HepG2 (cell line): ENCODE measurements at regions not wholly inside any gene's neighbourhood (a gene's known extent, or its start where the extent isn't known, plus 50 kb on each side); places are given as distances from the start of the nearest gene placed in this dataset.

Source experiments
- ATAC-seq: fragments of 200-7000 bp; cut with Tn5 transposase; 3 replicates; pipeline ENCODE4 v1.9.1; 2020; ENCODE audit warnings: mild to moderate bottlenecking, moderate library complexity
- BruUV-seq: library from RNA; stranded (reverse); fragments of 400-500 nt; replicated peaks from 2 replicates; lab custom pipeline; 2021; lab: Mats Ljungman, UMichigan
- CTCF ChIA-PET: fragments of 300-600 bp; formaldehyde crosslinking; extraction: SDS; loops from one replicate; lab custom pipeline; 2021; ENCODE audit warnings: low total read pairs, inconsistent platforms, low intra/inter-chr PET ratio; lab: Yijun Ruan, JAX
- POLR2A ChIA-PET: fragments of 350-600 bp; sonication (Branson Sonifier 250); formaldehyde crosslinking; loops from one replicate; lab custom pipeline; 2020; ENCODE audit warnings: antibody characterized with exemption, inconsistent platforms; lab: Yijun Ruan, JAX
- DNase-seq: peaks from one replicate; pipeline ENCODE4 v3.0.0-alpha.2; 2015; ENCODE audit warnings: low spot score
- FAIRE-seq: peaks from 3 replicates; lab custom pipeline; 2011; peaks lifted over from hg19 to GRCh38; lab: Jason Lieb, UNC
- H2AFZ ChIP-seq: one replicate; pipeline ENCODE4 v1.6.1; 2011; ENCODE audit warnings: low read length, inconsistent platforms
- H3K27ac ChIP-seq: fragments of 300-600 bp; 3 replicates; pipeline ENCODE4 v1.8.0; 2011; ENCODE audit warnings: mixed run types, mild to moderate bottlenecking, mixed read lengths, low read length, inconsistent platforms; ENCODE audit not compliant: insufficient read depth; ENCODE audit errors: extremely low read length
- H3K27me3 ChIP-seq, 2 experiments: fragments of 200-600 bp in 1 of 2; 2 replicates in 1 of 2; 3 replicates in 1 of 2; pipeline versions ENCODE4 v1.6.0 to v1.8.0; 2011; ENCODE audit warnings: low read length in 2 of 2, mild to moderate bottlenecking in 2 of 2, moderate library complexity in 2 of 2, inconsistent platforms in 1 of 2; ENCODE audit not compliant: insufficient read depth in 2 of 2, control insufficient read depth in 1 of 2
- H3K36me3 ChIP-seq, 2 experiments: fragments of 200-600 bp in 1 of 2; replicated peaks in 1 of 2; 2 replicates in 1 of 2; 3 replicates in 1 of 2; pipeline versions ENCODE4 v1.5.1 to v1.8.0; 2011; ENCODE audit warnings: low read length in 2 of 2, inconsistent platforms in 1 of 2; ENCODE audit not compliant: insufficient read depth in 2 of 2, control insufficient read depth in 1 of 2
- H3K4me1 ChIP-seq: 2 replicates; pipeline ENCODE4 v1.5.1; 2012; ENCODE audit warnings: low read length, inconsistent platforms; ENCODE audit not compliant: insufficient read depth
- H3K4me2 ChIP-seq: 2 replicates; pipeline ENCODE4 v1.6.0; 2011; ENCODE audit warnings: low read depth, low read length, inconsistent platforms
- H3K4me3 ChIP-seq, 3 experiments: fragments of 200-600 bp in 1 of 3; sonication (generic), shearing (Covaris generic) in 1 of 3; replicated peaks in 1 of 3; 2 replicates each; pipeline ENCODE4 v1.5.1; 2011 to 2016; ENCODE audit warnings: low read length in 3 of 3, inconsistent platforms in 2 of 3, low read depth in 2 of 3, mild to moderate bottlenecking in 2 of 3, control low read depth in 1 of 3, mixed read lengths in 1 of 3; ENCODE audit not compliant: insufficient read depth in 1 of 3
- H3K79me2 ChIP-seq: one replicate; pipeline ENCODE4 v1.6.1; 2011; ENCODE audit warnings: low read length, inconsistent platforms; ENCODE audit not compliant: insufficient read depth
- H3K9ac ChIP-seq: 2 replicates; pipeline ENCODE4 v1.6.0; 2011; ENCODE audit warnings: mild to moderate bottlenecking, low read depth, low read length, inconsistent platforms; ENCODE audit not compliant: insufficient read depth
- H3K9me3 ChIP-seq: 2 replicates; pipeline ENCODE4 v1.5.1; 2012; ENCODE audit warnings: mild to moderate bottlenecking, low read length
- H4K20me1 ChIP-seq: 2 replicates; pipeline ENCODE4 v1.6.0; 2011; ENCODE audit warnings: inconsistent platforms, mild to moderate bottlenecking, low read length, moderate library complexity; ENCODE audit not compliant: insufficient read depth
- AKAP8 ChIP-seq: sonication (generic); formaldehyde crosslinking; IDR thresholded peaks from 2 replicates; pipeline ENCODE4 v1.5.1; 2020; ENCODE audit warnings: mild to moderate bottlenecking, missing genetic modification reagents
- ATF7 ChIP-seq, 2 experiments: fragments of 450-650 bp in 1 of 2; sonication (generic) in 1 of 2; formaldehyde crosslinking in 1 of 2; IDR thresholded peaks; 2 replicates each; pipeline versions ENCODE4 v1.4.0 to v1.6.1; 2016 to 2020; ENCODE audit warnings: antibody characterized with exemption in 1 of 2, mild to moderate bottlenecking in 1 of 2, missing genetic modification reagents in 1 of 2
- BCL6 ChIP-seq: IDR thresholded peaks from 2 replicates; pipeline ENCODE4 v1.6.1; 2016; ENCODE audit warnings: missing genetic modification reagents, missing compliant biosample characterization
- E2F1 ChIP-seq: sonication (generic); formaldehyde crosslinking; IDR thresholded peaks from 2 replicates; pipeline ENCODE4 v1.5.0; 2020; ENCODE audit warnings: missing genetic modification reagents
- FOXA1 ChIP-seq, 2 experiments: fragments of 450-650 bp in 1 of 2; sonication (generic) in 1 of 2; formaldehyde crosslinking in 1 of 2; IDR thresholded peaks; 2 replicates each; pipeline versions ENCODE4 v1.4.0 to v1.6.1; 2016 to 2020; ENCODE audit warnings: missing genetic modification reagents in 1 of 2
- HNF1B ChIP-seq: sonication (generic); formaldehyde crosslinking; IDR thresholded peaks from 2 replicates; pipeline ENCODE4 v1.5.1; 2020; ENCODE audit warnings: mild to moderate bottlenecking, moderate library complexity, missing genetic modification reagents
- HOXA7 ChIP-seq: sonication (generic); formaldehyde crosslinking; IDR thresholded peaks from 2 replicates; pipeline ENCODE4 v1.8.1; 2022; ENCODE audit warnings: mild to moderate bottlenecking, missing genetic modification reagents, moderate library complexity
- NR2F1 ChIP-seq, 2 experiments: fragments of 450-650 bp in 1 of 2; formaldehyde crosslinking in 1 of 2; IDR thresholded peaks; 2 replicates each; pipeline versions ENCODE4 v1.5.0 to v1.6.1; 2016 to 2020; ENCODE audit warnings: mild to moderate bottlenecking in 1 of 2, missing compliant biosample characterization in 1 of 2, missing genetic modification reagents in 1 of 2, moderate library complexity in 1 of 2
- PATZ1 ChIP-seq: sonication (generic); formaldehyde crosslinking; IDR thresholded peaks from 2 replicates; pipeline ENCODE4 v1.4.0; 2020; ENCODE audit warnings: missing genetic modification reagents
- PCBP2 ChIP-seq: fragments of 200-400 bp; formaldehyde crosslinking; optimal IDR thresholded peaks from 2 replicates; pipeline ENCODE3; 2018; ENCODE audit warnings: low read length, low read depth; ENCODE audit not compliant: poor library complexity, severe bottlenecking
- RCOR2 ChIP-seq: IDR thresholded peaks from 2 replicates; pipeline ENCODE4 v1.6.1; 2016; ENCODE audit warnings: missing biosample characterization, missing genetic modification reagents
- REPIN1 ChIP-seq: sonication (generic); formaldehyde crosslinking; IDR thresholded peaks from 2 replicates; pipeline ENCODE4 v1.8.0; 2022; ENCODE audit warnings: missing genetic modification reagents, low read depth, mild to moderate bottlenecking, borderline replicate concordance
- TEAD3 ChIP-seq: optimal IDR thresholded peaks from 2 replicates; pipeline ENCODE3; 2016; ENCODE audit warnings: borderline replicate concordance
- TRIM24 ChIP-seq: sonication (generic); formaldehyde crosslinking; IDR thresholded peaks from 2 replicates; pipeline ENCODE4 v1.8.0; 2022; ENCODE audit warnings: mild to moderate bottlenecking, missing genetic modification reagents
- ZNF263 ChIP-seq: sonication (generic); formaldehyde crosslinking; IDR thresholded peaks from 2 replicates; pipeline ENCODE4 v1.4.0; 2020; ENCODE audit warnings: missing genetic modification reagents
- ZNF30 ChIP-seq: sonication (generic); formaldehyde crosslinking; IDR thresholded peaks from 2 replicates; pipeline ENCODE4 v1.5.0; 2020; ENCODE audit warnings: mild to moderate bottlenecking, missing genetic modification reagents
- ZNF350 ChIP-seq: sonication (generic); formaldehyde crosslinking; IDR thresholded peaks from 2 replicates; pipeline ENCODE4 v1.4.0; 2020; ENCODE audit warnings: mild to moderate bottlenecking, low read depth, missing genetic modification reagents, borderline replicate concordance
- ZNF501 ChIP-seq: sonication (generic); formaldehyde crosslinking; IDR thresholded peaks from 2 replicates; pipeline ENCODE4 v1.5.1; 2020; ENCODE audit warnings: mild to moderate bottlenecking, moderate library complexity, missing genetic modification reagents
- ZNF776 ChIP-seq: sonication (generic); formaldehyde crosslinking; IDR thresholded peaks from 2 replicates; pipeline ENCODE4 v1.4.0; 2020; ENCODE audit warnings: mild to moderate bottlenecking, missing genetic modification reagents
- WGBS: methylation state at CpG from one replicate; pipeline ENCODE4 v1.1.6; 2017; ENCODE audit warnings: low lambda C conversion rate; 5-methylcytosine and 5-hydroxymethylcytosine counted together
- in situ Hi-C: cut with HindIII; loops from 2 replicates; pipeline ENCODE4 v1.10.0; 2017; ENCODE audit warnings: low pct_unique_long_range_greater_than_20kb; ENCODE audit not compliant: extremely low pct_ligation_motif_present
- intact Hi-C: fragments of 100-400 bp; cut with micrococcal nuclease; formaldehyde crosslinking; loops from one replicate; pipeline ENCODE4 v1.10.0; 2022; ENCODE audit not compliant: unreplicated experiment

- no peak for TF ChIP-seq PATZ1 (CRISPR knock-in tag)
- no peak for TF ChIP-seq BCL6 (CRISPR knock-in tag)
- TF ChIP-seq, all 625 proteins: peak for 0
Observed at GRCh38 chr5:4243479-4244264, 648.0 kb downstream of the IRX1 start (continued).

- no peak overlapping the region for H3K9ac ChIP-seq
- no peak overlapping the region for H3K4me2 ChIP-seq
- in situ Hi-C loops (no loop called here), intact Hi-C loops (no loop called here)
- peaks cover 38% of the 10 kb centered on the region for H3K9me3 ChIP-seq
- no peaks in the 10 kb centered on the region for H3K79me2 ChIP-seq
- FAIRE-seq (no peak), DNase-seq (no peak), ATAC-seq (no peak)
- no TSS peak for BruUV-seq
- H3K4me3 ChIP-seq: no peak overlapping the region
- 45% methylated on average over 9 of the region's 9 CpGs for WGBS
- no peaks in the 10 kb centered on the region for H3K27me3 ChIP-seq
- no peak overlapping the region for H3K27ac ChIP-seq
- no peaks in the 10 kb centered on the region for H3K36me3 ChIP-seq
- ChIA-PET POLR2A (no interaction called here), CTCF (no interaction called here)
- H3K4me1 ChIP-seq: no peaks in the 10 kb centered on the region
- no peaks in the 10 kb centered on the region for H4K20me1 ChIP-seq
- H2AFZ ChIP-seq: no peak overlapping the region
- no peak for TF ChIP-seq AKAP8
- TF ChIP-seq TRIM24: no peak
- TF ChIP-seq REPIN1 (CRISPR knock-in tag): no peak
- no peak for TF ChIP-seq NR2F1 (CRISPR knock-in tag; IDR thresholded peaks at IDR 0.05)
- no peak for TF ChIP-seq HOXA7 (CRISPR knock-in tag)
- TF ChIP-seq RCOR2: no peak
- TF ChIP-seq ZNF350 (CRISPR knock-in tag): no peak
- TF ChIP-seq ZNF263 (CRISPR knock-in tag): no peak
- TF ChIP-seq ZNF776 (CRISPR knock-in tag): no peak
- TF ChIP-seq HNF1B (CRISPR knock-in tag): no peak
- no peak for TF ChIP-seq E2F1 (CRISPR knock-in tag)
- TF ChIP-seq ATF7 (IDR thresholded peaks at IDR 0.05): no peak
- no peak for TF ChIP-seq ATF7 (CRISPR knock-in tag; IDR thresholded peaks at IDR 0.05)
- no peak for TF ChIP-seq PCBP2
- TF ChIP-seq TEAD3 (CRISPR knock-in tag): no peak
- no peak for TF ChIP-seq ZNF501 (CRISPR knock-in tag)
- no peak for TF ChIP-seq ZNF30 (CRISPR knock-in tag)
- TF ChIP-seq FOXA1 (IDR thresholded peaks at IDR 0.05): no peak
- no peak for TF ChIP-seq FOXA1 (CRISPR knock-in tag; IDR thresholded peaks at IDR 0.05)
Observed at GRCh38 chr5:4244306-4244705, 648.7 kb downstream of the IRX1 start.
